PFSK-1 (cell line): ENCODE measurements at regions not wholly inside any gene's neighbourhood (a gene's known extent, or its start where the extent isn't known, plus 50 kb on each side); places are given as distances from the start of the nearest gene placed in this dataset.

Experiments
- FOXP2 ChIP-seq: optimal IDR thresholded peaks from 2 replicates; pipeline ENCODE3; 2011; ENCODE audit warnings: borderline replicate concordance, control low read depth, inconsistent platforms; ENCODE audit not compliant: insufficient read depth; ENCODE audit errors: extremely low read length, extremely low read depth
- REST ChIP-seq, 2 experiments: IDR thresholded peaks; 2 replicates each; pipeline versions ENCODE4 v1.6.1 to v1.8.0; 2011 to 2012; ENCODE audit warnings: low read depth in 2 of 2, low read length in 2 of 2, control low read depth in 1 of 2, inconsistent platforms in 1 of 2, mild to moderate bottlenecking in 1 of 2, moderate library complexity in 1 of 2; ENCODE audit not compliant: insufficient read depth in 1 of 2
- TAF1 ChIP-seq: IDR thresholded peaks from 2 replicates; pipeline ENCODE4 v1.6.1; 2012; ENCODE audit warnings: low read length, control low read depth, borderline replicate concordance; ENCODE audit not compliant: insufficient read depth

DNA sequence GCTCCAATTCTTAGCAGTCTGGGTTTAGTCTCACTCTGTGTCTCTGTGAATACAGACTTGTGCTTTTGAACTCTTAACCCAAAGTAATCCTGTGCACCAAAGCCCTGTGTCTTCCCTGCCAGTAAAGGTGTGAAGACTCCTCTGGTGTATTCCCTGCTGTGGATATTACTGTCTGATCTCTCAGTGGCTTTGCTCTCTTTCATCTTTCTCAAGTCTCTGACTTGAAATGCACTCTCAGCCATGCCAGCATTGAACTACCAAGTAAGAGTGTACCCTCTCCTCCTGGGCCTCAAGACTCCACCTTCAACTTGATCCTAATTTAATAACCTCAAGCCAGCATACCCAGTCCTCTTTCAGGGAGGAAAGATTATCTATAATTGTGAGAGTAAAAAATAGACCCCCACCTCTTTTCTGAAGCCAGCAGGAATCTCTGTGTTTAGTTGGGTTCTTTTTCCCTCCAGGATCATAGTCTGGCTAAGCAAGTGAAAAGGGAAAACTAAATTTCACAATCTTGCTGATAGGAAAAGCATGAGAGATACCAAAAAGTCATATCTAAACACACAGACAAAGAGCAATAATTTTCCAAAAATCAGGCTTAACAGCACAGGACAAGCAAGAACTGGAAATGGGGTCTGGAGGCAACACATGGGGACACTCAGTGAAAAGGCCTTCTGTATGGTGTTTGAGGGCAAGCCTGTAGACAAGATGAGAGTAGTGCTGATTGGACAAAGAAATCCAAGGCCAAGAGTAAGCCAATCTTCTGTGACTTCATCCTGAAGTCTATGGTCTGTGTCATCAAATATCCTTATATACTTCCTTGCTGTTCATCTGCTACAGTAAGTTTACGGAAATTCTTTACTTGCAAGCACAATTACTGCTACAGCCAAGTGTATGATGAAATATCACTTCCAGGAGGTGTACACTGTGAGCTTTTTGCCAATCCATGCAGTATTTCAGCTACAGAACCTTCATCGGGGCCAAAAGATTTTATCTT, 296.1 kb upstream of the TGFBR2 start:
- TF ChIP-seq REST (IDR thresholded peaks at IDR 0.05; ENCODE audit: insufficient read depth in 1 of 2, low read depth in 2 of 2, low read length in 2 of 2) (no peak), TAF1 (no peak), FOXP2 (no peak)
